ENCODE measurements at regions not wholly inside any gene's neighbourhood (a gene's known extent, or its start where the extent isn't known, plus 50 kb on each side); places are given as distances from the start of the nearest gene placed in this dataset.

- no peak for FAIRE-seq
- H2AFZ ChIP-seq (ENCODE audit: low read length): no peak overlapping the region
- no peak for DNase-seq (ENCODE audit: low spot score)
- ChIA-PET POLR2A (no interaction called here), CTCF (ENCODE audit: low intra/inter-chr PET ratio, low total read pairs) (no interaction called here)
- in situ Hi-C loops (cut with HindIII; ENCODE audit: extremely low pct_ligation_motif_present, low pct_unique_long_range_greater_than_20kb) (no loop called here), intact Hi-C loops (cut with micrococcal nuclease; ENCODE audit: unreplicated experiment) (no loop called here)
- TF ChIP-seq TERF1 (CRISPR knock-in tag; IDR thresholded peaks at IDR 0.05) (no peak), FIP1L1 (IDR thresholded peaks at IDR 0.05; ENCODE audit: borderline replicate concordance, insufficient read depth, low read depth, low read length) (no peak), DNMT3B (CRISPR knock-in tag; conservative IDR thresholded peaks at IDR 0.05) (no peak), PREB (CRISPR knock-in tag; IDR thresholded peaks at IDR 0.05) (no peak), GABPA (IDR thresholded peaks at IDR 0.05; ENCODE audit: low read depth, low read length) (no peak), GABPA (CRISPR knock-in tag; IDR thresholded peaks at IDR 0.05; ENCODE audit: low read depth) (no peak), RXRA (CRISPR knock-in tag; IDR thresholded peaks at IDR 0.05) (no peak), TBX2 (CRISPR knock-in tag; IDR thresholded peaks at IDR 0.05; ENCODE audit: borderline replicate concordance) (no peak)
- no peak overlapping the region for H3K4me2 ChIP-seq (ENCODE audit: low read depth, low read length)
- peaks cover 19% of the 10 kb centered on the region for H3K9me3 ChIP-seq (ENCODE audit: low read length)
- no peaks in the 10 kb centered on the region for H4K20me1 ChIP-seq (ENCODE audit: insufficient read depth, low read length)
- H3K79me2 ChIP-seq (ENCODE audit: insufficient read depth, low read length): no peaks in the 10 kb centered on the region
- H3K9ac ChIP-seq (ENCODE audit: insufficient read depth, low read depth, low read length): no peak overlapping the region
- H3K4me3 ChIP-seq (replicated peaks in 1 of 3; ENCODE audit: insufficient read depth in 1 of 3, low read depth in 2 of 3, low read length in 3 of 3): no peak overlapping the region
- H3K27ac ChIP-seq (ENCODE audit: extremely low read length, insufficient read depth, low read length): no peak overlapping the region
- BruUV-seq (replicated peaks): no TSS peak
- H3K4me1 ChIP-seq (ENCODE audit: insufficient read depth, low read length): no peaks in the 10 kb centered on the region
- no peaks in the 10 kb centered on the region for H3K27me3 ChIP-seq (ENCODE audit: control insufficient read depth in 1 of 2, insufficient read depth in 2 of 2, low read length in 2 of 2)
- no peak for ATAC-seq
- H3K36me3 ChIP-seq (replicated peaks in 1 of 2; ENCODE audit: control insufficient read depth in 1 of 2, insufficient read depth in 2 of 2, low read length in 2 of 2): no peaks in the 10 kb centered on the region
These were observed 179.4 kb downstream of the TNFSF13B start for GRCh38 chr13:108448891-108449290.

GRCh38 chr13:108451121-108451520, 178.3 kb upstream of the MYO16 start:
- in situ Hi-C loops (cut with HindIII; ENCODE audit: extremely low pct_ligation_motif_present, low pct_unique_long_range_greater_than_20kb): no loop called here
- no peaks in the 10 kb centered on the region for H4K20me1 ChIP-seq (ENCODE audit: insufficient read depth, low read length)
- ChIA-PET CTCF (ENCODE audit: low intra/inter-chr PET ratio, low total read pairs) (no interaction called here), POLR2A (no interaction called here)
- no peak overlapping the region for H2AFZ ChIP-seq (ENCODE audit: low read length)
- H3K4me3 ChIP-seq (replicated peaks in 1 of 3; ENCODE audit: insufficient read depth in 1 of 3, low read depth in 2 of 3, low read length in 3 of 3): no peak overlapping the region
- no peak for DNase-seq (ENCODE audit: low spot score)
- no peaks in the 10 kb centered on the region for H3K4me1 ChIP-seq (ENCODE audit: insufficient read depth, low read length)
- intact Hi-C loops (cut with micrococcal nuclease; ENCODE audit: unreplicated experiment): no loop called here
- H3K27ac ChIP-seq (ENCODE audit: extremely low read length, insufficient read depth, low read length): no peak overlapping the region
- no peaks in the 10 kb centered on the region for H3K36me3 ChIP-seq (replicated peaks in 1 of 2; ENCODE audit: control insufficient read depth in 1 of 2, insufficient read depth in 2 of 2, low read length in 2 of 2)
- 0% methylated on average over 5 of the region's 5 CpGs for WGBS (ENCODE audit: low lambda C conversion rate)
- no peak overlapping the region for H3K4me2 ChIP-seq (ENCODE audit: low read depth, low read length)
- no peaks in the 10 kb centered on the region for H3K79me2 ChIP-seq (ENCODE audit: insufficient read depth, low read length)
- H3K27me3 ChIP-seq (ENCODE audit: control insufficient read depth in 1 of 2, insufficient read depth in 2 of 2, low read length in 2 of 2): no peaks in the 10 kb centered on the region
- ATAC-seq: no peak
- BruUV-seq (replicated peaks): no TSS peak
- peaks cover 22% of the 10 kb centered on the region for H3K9me3 ChIP-seq (ENCODE audit: low read length)
- H3K9ac ChIP-seq (ENCODE audit: insufficient read depth, low read depth, low read length): no peak overlapping the region
- no peak for FAIRE-seq
- TF ChIP-seq ZNF781 (CRISPR knock-in tag; IDR thresholded peaks at IDR 0.05; ENCODE audit: borderline replicate concordance, not compliant biosample characterization) (no peak), ZNF724P (CRISPR knock-in tag; IDR thresholded peaks at IDR 0.05; ENCODE audit: borderline replicate concordance) (no peak), ZNF432 (CRISPR knock-in tag; IDR thresholded peaks at IDR 0.05; ENCODE audit: borderline replicate concordance) (no peak), SMAD3 (CRISPR knock-in tag; IDR thresholded peaks at IDR 0.05) (no peak), ISX (CRISPR knock-in tag; conservative IDR thresholded peaks at IDR 0.05) (no peak), ATF4 (CRISPR knock-in tag; IDR thresholded peaks at IDR 0.05) (no peak), SRSF4 (IDR thresholded peaks at IDR 0.05; ENCODE audit: low read depth, low read length, poor library complexity, severe bottlenecking) (no peak)
